Stimulated activated CD8-positive, alpha-beta memory T cell treated with anti-CD3 and anti-CD28 coated beads, Interleukin-7, amount 100 ng/mL, for 1 hour (primary cell): ENCODE measurements at regions not wholly inside any gene's neighbourhood (a gene's known extent, or its start where the extent isn't known, plus 50 kb on each side); places are given as distances from the start of the nearest gene placed in this dataset.

Source experiments
- DNase-seq, 2 donors: peaks; one replicate each; pipeline ENCODE4 v3.0.0-alpha.2; 2020; ENCODE audit warnings: low read depth in 2 of 2

DNA sequence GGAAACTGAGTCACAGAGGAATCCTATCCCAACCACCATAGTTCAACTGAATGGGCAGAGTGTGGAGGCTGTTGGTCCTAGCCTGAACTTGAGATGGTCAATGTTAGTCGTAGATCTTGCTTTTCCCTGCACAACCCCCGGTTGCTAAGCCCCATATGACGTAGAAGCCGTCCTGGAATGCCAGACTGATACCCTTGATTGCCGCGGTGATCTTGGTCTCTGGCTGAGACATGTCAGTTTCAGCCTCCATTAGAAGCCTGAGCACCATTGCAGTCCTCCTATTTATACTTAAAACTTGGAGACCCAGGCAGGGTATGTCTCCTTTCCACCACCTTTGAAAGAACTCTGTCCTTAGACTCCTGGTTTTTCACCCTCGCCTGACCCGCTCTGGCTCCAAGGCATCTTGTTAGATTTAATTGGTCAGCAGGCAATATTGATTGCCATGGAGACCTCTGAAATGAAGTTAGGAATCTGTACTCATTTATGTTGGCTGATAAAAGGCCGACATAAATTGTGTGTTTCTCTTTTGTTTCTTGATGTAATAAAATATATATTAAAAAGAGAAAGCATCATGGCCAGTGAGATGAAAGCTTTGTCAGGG, 53.4 kb downstream of the RPLP1 start:
- no peak for DNase-seq

GRCh38 chr15:69508659-69509058, 56.0 kb downstream of the RPLP1 start:
- no peak for DNase-seq

DNA sequence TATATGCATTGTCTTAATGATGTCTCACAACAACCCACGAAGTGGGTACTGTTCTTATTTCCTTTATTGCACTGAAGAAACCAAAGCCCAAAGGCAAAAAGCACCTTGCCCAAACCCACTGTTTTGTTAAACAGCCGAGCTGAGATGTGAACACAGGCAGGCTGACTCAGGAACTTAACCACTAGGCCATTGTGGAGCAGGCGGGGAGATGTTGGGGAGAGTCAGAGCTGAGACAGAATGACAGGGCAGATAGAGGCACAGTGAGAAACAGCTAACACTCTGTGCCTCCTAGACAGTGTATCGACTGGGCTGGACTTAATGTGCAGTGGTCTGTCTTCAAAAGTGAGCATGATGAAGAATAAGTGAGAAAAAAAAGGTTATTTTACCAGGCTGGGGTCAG, 56.5 kb downstream of the RPLP1 start:
- DNase-seq: no peak

DNA sequence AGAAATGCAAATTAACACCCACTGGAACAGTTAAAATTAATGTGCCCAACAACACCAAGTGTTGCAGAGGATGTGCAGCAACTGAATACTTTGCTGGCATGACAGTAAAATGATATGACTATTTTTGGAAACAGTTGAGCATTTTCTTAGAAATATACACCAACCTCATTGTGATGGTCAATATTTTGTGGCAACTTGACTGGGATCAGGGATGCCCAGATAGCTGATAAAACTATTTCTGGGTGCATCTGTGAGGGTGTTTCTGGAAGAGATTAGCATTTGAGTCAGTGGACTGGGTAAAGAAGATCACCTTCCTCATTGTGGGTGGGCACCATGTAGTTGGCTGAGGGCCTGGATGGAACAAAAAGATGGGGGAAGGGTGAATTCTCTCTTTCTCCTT, 57.9 kb downstream of the RPLP1 start:
- no peak for DNase-seq

DNA sequence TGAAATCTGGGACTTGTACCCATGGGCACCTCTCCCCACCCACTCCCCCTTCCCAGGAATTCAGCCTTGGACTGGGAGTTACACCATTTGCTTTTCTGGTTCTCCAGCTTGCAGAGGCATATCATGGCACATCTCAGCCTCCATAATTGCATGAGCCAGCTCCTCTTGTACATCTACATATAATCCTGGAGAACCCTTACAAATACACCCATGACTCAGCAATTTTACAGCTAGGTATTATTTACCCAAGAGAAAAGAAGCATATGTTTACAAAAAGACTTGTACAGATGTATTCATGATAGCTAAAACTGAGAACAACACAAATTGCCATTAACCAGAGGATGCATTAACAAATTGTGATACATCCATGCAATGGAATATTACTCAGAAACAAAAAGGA, 58.4 kb downstream of the RPLP1 start:
- DNase-seq: no peak

- DNase-seq: no peak
These were observed 59.2 kb downstream of the RPLP1 start for GRCh38 chr15:69511716-69512340.

GRCh38 chr15:69513450-69513960, 60.9 kb downstream of the RPLP1 start:
- DNase-seq: no peak

DNA sequence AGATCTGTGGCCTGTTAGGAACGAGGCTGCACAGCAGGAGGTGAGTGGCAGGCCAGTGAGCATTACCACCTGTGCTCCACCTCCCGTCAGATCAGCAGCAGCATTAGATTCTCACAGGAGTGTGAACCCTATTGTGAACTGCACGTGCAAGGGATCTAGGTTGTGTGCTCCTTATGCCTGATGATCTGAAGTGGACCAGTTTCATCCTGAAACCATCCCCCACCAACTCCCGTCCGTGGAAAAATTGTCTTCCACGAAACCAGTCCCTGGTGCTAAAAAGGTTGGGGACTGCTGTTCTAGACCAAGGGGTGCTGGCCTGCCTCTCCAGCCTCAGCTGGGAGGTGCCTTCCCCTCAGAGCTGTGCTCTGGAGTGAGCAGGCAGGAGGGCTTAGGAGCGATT, 61.4 kb downstream of the RPLP1 start:
- DNase-seq: no peak

GRCh38 chr15:69515508-69515907, 62.9 kb downstream of the RPLP1 start:
- no peak for DNase-seq

GRCh38 chr15:69515926-69516325, 63.3 kb downstream of the RPLP1 start:
- no peak for DNase-seq

GRCh38 chr15:69517052-69517451, 64.4 kb downstream of the RPLP1 start:
- no peak for DNase-seq

DNA sequence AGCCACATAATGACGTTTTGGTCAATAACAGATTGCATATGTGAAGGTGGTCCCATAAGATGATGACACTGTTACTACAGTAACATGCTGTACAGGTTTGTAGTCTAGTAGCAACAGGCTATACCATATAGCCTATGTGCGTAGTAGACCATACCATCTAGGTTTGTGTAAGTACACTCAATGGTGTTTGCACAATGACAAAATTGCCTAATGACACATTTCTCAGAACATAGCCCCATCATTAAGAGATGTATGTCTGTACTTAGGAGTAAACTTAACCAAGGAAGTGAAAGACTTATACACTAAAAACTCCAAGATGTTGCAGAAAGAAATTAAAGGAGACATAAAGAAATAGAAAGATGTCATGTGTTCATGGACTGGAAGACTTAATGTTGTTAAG, 66.2 kb downstream of the RPLP1 start:
- DNase-seq: no peak

DNA sequence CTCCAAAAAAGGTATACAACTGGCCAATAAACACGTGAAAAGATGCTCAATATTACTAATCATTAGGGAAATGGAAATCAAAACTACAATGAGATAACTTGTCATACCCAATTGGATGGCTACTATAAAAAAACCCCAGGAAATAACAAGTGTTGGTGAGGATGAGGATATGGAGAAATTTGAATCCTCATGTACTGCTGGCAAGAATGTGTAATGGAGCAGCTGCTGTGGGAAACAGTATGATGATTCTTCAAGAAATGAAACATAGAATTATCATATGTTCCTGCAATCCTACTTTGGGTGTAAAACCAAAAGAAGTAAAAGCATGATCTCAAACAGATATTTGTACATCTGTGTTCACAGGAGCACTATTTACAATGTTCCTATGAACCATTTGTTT, 67.4 kb downstream of the RPLP1 start:
- DNase-seq: no peak

GRCh38 chr15:69522361-69522760, 69.7 kb downstream of the RPLP1 start:
- DNase-seq: no peak

DNA sequence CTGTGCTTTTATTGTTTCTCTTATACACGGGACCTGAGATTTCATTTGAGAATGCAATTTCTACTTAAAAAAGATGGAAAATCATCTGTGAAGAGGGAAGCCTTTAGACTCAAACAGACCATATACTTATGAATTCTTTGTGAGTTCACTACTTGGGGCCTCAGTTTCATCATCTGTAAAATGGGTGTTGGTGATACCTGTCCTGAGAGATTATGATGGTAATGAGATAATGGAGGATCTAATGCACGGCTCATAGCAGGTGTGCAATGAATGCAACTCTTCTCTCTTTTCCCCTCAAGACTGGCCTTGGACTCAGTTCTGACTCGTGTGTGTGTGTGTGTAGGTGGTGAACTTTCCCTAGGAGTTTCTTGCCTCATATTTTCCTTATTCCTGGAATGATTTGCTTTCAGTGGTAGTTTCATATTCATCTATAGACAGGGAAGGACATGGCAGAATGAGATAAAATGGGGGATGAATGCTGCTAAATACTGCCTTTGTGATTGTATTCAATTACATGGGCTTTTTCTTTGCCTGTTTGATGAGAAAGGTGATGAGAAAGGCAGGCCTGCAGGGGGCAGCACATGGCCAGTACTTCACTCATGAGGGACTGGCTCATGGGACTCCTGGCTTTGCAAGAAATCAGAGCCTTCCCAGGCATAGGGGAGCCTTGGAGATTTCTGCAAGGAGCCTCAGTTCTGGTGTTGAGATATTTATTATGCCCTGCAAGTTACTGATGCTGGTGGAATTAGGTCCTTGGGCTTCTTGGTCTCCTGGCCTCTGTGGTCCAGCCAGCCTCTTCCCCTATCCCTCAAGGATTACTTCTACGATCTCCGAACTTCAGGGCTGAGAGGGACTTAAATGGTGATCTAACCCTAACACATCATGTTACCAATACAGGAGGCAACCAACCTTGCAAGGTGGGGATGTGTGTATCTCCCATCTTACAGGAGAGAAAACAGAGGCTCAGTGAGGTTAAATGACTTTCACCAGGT, 70.7 kb downstream of the RPLP1 start:
- peak in 1 of 2 donors; percentile 31 for DNase-seq

DNA sequence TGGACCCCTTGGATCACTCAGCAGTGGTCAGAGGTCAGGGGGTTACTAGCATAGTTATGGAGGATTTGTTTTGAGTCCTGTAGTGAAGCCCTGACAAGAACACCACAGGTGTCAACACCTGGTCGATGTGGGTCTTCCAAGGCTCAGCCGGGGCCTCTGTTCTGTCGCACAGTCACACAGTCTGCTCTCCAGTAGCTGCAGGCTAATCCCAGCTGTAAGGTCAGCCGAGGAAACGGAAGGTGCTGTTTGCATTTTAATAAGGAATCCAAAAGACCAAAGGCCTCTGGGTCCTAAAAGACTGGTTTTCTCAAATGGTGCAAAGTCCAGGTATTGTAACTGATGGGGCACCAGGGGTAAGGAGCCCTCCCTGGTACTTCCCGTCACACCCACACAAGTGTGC, 71.7 kb downstream of the RPLP1 start:
- DNase-seq: no peak

DNA sequence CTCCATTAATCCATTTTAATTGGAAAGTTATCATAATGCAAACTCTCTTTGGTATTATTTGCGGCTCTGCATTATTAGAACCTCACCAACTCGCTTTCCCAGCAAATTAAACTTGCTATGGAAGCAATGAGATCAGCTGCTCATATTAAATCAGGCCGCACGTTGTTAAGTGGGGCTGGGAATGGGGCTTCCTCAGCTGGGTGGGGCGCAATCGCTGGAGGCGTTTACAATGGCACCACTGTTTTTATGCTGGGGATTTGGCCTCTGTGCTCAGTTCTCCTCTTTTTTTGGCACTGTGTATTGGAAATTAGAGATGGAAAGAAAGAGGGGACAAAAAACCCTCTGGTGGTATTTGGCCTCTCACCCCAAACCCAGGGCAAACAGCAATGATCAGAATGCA, 72.2 kb downstream of the RPLP1 start:
- no peak for DNase-seq

DNA sequence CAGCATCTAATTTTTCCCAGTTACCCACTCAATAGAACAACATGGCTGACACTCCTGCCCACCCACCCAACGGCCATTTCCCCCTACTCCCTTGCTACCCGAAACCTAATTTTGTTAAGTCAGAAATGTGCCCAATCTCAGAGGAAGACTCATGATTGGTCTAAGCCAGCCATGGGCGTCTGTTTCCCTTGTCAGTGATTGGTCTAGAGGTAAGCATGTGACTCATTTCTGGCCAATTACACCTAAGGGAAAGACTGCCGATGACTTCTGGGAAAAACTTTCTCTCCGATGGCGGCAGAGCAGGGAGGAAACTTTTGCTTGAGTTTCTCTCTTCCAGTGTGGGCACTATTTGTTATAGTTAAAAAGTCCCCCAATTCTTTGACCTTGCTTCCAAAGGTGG, 72.9 kb downstream of the RPLP1 start:
- no peak for DNase-seq

DNA sequence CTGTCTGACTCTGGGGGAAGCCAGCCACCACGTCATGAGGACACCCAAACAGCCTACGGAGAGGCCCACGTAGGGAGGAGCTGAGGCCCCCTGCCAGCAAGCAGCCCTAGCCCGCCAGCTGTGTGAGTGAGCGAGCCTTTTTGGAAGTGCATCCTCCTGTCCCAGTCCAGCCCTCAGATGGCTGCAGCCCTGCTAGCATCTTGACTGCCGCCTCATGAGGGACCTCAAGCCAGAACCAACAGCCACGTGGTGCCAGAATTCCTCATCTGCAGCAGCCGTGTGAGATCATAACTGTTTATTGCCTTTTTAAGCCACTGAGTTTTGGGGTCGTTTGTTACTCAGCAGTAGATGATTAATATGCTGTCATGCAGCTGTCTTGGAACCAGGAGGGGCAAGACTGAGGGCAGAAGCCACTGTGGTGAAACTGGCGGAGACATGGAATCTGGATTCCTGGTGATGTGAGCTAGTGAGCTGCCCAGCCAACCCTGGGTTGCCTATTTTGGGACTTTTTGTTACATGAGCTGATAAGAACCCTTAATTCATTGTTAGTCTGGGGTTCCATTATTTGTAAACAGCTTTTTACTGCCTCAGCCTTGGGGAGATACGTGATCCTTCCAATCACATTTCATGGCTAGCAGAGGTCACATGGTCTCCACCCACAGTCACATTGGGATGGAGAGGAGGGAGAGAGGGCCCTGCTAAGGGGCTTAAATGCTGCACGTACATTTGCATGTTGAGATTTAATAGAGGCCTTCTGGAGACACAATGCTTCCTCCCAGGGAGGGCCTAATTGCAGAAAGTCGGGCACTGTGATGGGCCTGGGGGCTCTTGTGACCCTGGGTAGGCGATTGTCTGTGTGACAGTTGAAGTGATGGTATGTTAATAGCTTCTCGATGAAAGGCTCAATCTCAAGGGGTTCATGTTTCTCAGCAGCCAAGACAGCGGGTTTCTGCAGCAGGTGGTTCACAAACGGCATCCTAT, 73.8 kb downstream of the RPLP1 start:
- DNase-seq: no peak

- DNase-seq: no peak
These were observed 76.5 kb downstream of the RPLP1 start for GRCh38 chr15:69529141-69529540.

DNA sequence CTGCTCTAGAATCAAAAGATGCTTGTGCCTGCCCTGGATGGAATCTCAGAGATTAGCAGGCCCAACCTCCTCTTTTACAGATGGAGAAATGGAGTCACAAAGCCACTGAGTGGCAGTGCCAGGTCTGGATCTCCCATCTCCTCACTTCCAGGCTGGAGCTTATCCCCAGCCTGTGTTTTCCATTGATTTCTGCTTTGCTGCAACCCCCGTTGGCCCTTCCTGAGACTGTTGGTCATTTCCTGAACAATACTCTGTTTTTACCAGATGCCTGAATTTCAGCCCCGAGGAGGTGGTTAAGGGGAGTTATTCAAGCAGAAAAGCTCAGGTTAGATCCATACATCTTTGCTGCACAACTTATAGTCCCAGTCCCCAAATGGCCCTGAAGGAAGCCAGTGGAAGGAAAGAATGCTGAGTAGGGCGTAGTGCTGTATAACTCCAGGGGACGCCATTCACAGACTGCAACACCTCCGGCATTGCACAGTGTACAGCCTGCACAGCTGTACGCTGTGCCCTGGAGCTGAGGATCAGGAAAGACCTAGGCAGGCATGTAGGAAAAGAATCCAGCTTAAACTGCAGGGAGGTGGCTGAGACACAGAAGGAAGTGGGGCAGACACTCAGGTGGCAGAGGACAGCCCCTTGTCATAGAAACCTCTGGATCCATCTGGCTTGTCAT, 77.5 kb downstream of the RPLP1 start:
- DNase-seq: no peak
